ENCODE measurements at regions not wholly inside any gene's neighbourhood (a gene's known extent, or its start where the extent isn't known, plus 50 kb on each side); places are given as distances from the start of the nearest gene placed in this dataset.

GRCh38 chr14:104476437-104476836, 103.1 kb upstream of the C14orf180 start:
- TF ChIP-seq TAF1 (IDR thresholded peaks at IDR 0.05; ENCODE audit: low read depth) (no peak), EP300 (conservative IDR thresholded peaks at IDR 0.05; ENCODE audit: poor library complexity, severe bottlenecking) (no peak), EZH2 (IDR thresholded peaks at IDR 0.05; ENCODE audit: borderline replicate concordance, insufficient read depth, low read length, poor library complexity, severe bottlenecking) (no peak), MXI1 (conservative IDR thresholded peaks at IDR 0.05; ENCODE audit: poor library complexity, severe bottlenecking) (no peak), SMC3 (conservative IDR thresholded peaks at IDR 0.05; ENCODE audit: poor library complexity) (no peak), RAD21 (conservative IDR thresholded peaks at IDR 0.05) (no peak), POLR2AphosphoS5 (IDR thresholded peaks at IDR 0.05) (no peak), CTCF (IDR thresholded peaks at IDR 0.05; ENCODE audit: poor library complexity, severe bottlenecking) (no peak), REST (IDR thresholded peaks at IDR 0.05; ENCODE audit: borderline replicate concordance) (no peak)
- Histone ChIP-seq H4K20me1 (ENCODE audit: insufficient read depth) (no peaks in the 10 kb centered on the region), H3F3A (ENCODE audit: insufficient read depth, low read length, poor library complexity, severe bottlenecking) (no peaks in the 10 kb centered on the region)

GRCh38 chr14:104477117-104477623, 102.4 kb upstream of the C14orf180 start:
- H4K20me1 ChIP-seq (ENCODE audit: insufficient read depth) = no peaks in the 10 kb centered on the region
- H3K9me3 ChIP-seq (ENCODE audit: low read length) = no peaks in the 10 kb centered on the region
- H3K79me2 ChIP-seq (replicated peaks; ENCODE audit: insufficient read depth, low read length) = no peaks in the 10 kb centered on the region
- H3K9ac ChIP-seq (ENCODE audit: low read length) = no peak overlapping the region
- H3K27me3 ChIP-seq (ENCODE audit: insufficient read depth, low read depth, low read length) = no peaks in the 10 kb centered on the region
- no peaks in the 10 kb centered on the region for H3K9me2 ChIP-seq (ENCODE audit: insufficient read depth, low read length)
- no peak overlapping the region for H2AFZ ChIP-seq (ENCODE audit: low read depth, low read length)
- no peak overlapping the region for H3K27ac ChIP-seq (ENCODE audit: low read length)
- no peaks in the 10 kb centered on the region for H3F3A ChIP-seq (ENCODE audit: insufficient read depth, low read length, poor library complexity, severe bottlenecking)
- TF ChIP-seq REST (IDR thresholded peaks at IDR 0.05; ENCODE audit: borderline replicate concordance) = no peak
- no peak for TF ChIP-seq EP300 (conservative IDR thresholded peaks at IDR 0.05; ENCODE audit: poor library complexity, severe bottlenecking)
- no peak for TF ChIP-seq EZH2 (IDR thresholded peaks at IDR 0.05; ENCODE audit: borderline replicate concordance, insufficient read depth, low read length, poor library complexity, severe bottlenecking)
- TF ChIP-seq CTCF (IDR thresholded peaks at IDR 0.05; ENCODE audit: poor library complexity, severe bottlenecking) = no peak
- TF ChIP-seq TAF1 (IDR thresholded peaks at IDR 0.05; ENCODE audit: low read depth) = no peak
- no peak for TF ChIP-seq MXI1 (conservative IDR thresholded peaks at IDR 0.05; ENCODE audit: poor library complexity, severe bottlenecking)
- no peak for TF ChIP-seq SMC3 (conservative IDR thresholded peaks at IDR 0.05; ENCODE audit: poor library complexity)
- no peak for TF ChIP-seq RAD21 (conservative IDR thresholded peaks at IDR 0.05)
- TF ChIP-seq POLR2AphosphoS5 (IDR thresholded peaks at IDR 0.05) = no peak
- H3K4me3 ChIP-seq (ENCODE audit: low read length) = no peak overlapping the region
- H3K36me3 ChIP-seq (ENCODE audit: insufficient read depth, low read length) = no peaks in the 10 kb centered on the region
- H3K4me2 ChIP-seq (ENCODE audit: low read length) = no peak overlapping the region

More at GRCh38 chr14:104476437-104476836, 103.1 kb upstream of the C14orf180 start:
- Histone ChIP-seq H3K9me2 (ENCODE audit: insufficient read depth, low read length) (no peaks in the 10 kb centered on the region), H3K9ac (ENCODE audit: low read length) (no peak overlapping the region), H3K27me3 (ENCODE audit: insufficient read depth, low read depth, low read length) (no peaks in the 10 kb centered on the region), H3K36me3 (ENCODE audit: insufficient read depth, low read length) (no peaks in the 10 kb centered on the region), H3K4me3 (ENCODE audit: low read length) (no peak overlapping the region), H3K27ac (ENCODE audit: low read length) (no peak overlapping the region), H3K4me2 (ENCODE audit: low read length) (no peak overlapping the region), H3K9me3 (ENCODE audit: low read length) (no peaks in the 10 kb centered on the region), H2AFZ (ENCODE audit: low read depth, low read length) (no peak overlapping the region), H3K79me2 (replicated peaks; ENCODE audit: insufficient read depth, low read length) (no peaks in the 10 kb centered on the region)
